Dedifferentiated amniotic fluid mesenchymal stem cell (primary cell): ENCODE measurements at regions not wholly inside any gene's neighbourhood (a gene's known extent, or its start where the extent isn't known, plus 50 kb on each side); places are given as distances from the start of the nearest gene placed in this dataset.

Experiments
- DNase-seq: peaks from one replicate; pipeline ENCODE4 v3.0.0-alpha.2; 2016; ENCODE audit errors: extremely low spot score

DNA sequence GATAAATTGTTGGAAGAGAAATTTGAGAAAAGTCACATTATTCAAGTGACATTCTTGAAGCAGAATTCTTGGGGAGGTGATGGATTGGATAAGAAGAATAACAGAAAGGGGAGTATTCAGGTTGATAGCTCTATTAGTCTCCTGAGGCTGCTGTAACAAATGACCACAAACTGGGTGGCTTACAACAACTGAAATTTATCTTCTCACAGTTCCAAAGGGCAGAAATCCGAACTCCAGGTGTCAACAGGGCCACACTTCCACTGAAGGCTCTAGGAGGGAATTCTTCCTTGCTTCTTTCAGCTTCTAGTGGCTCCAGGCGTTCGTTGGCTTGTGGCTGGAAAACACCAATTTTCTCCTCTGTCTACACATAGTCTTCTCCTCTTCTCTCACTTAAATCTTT lies 99.8 kb downstream of the TES start:
- no peak for DNase-seq

DNA sequence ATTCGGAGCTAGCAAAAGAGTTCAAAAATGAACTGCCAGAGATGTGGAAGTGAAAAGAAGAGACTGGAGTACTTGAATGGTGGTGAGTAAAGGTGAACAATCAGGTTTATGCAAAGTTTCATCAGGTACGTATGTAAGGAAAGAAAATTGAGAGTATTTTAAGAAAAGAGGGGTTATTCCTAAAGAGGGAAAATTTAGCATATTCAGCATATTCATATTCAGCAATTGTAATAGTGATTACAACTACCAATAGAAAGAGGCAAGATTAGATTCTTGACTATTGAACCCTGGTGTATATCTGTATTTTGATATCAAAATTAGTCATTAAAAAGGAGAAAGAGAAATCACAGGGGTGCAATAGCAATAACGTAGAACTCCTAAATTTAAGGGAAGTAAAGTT lies 100.9 kb downstream of the TES start:
- DNase-seq: no peak

DNA sequence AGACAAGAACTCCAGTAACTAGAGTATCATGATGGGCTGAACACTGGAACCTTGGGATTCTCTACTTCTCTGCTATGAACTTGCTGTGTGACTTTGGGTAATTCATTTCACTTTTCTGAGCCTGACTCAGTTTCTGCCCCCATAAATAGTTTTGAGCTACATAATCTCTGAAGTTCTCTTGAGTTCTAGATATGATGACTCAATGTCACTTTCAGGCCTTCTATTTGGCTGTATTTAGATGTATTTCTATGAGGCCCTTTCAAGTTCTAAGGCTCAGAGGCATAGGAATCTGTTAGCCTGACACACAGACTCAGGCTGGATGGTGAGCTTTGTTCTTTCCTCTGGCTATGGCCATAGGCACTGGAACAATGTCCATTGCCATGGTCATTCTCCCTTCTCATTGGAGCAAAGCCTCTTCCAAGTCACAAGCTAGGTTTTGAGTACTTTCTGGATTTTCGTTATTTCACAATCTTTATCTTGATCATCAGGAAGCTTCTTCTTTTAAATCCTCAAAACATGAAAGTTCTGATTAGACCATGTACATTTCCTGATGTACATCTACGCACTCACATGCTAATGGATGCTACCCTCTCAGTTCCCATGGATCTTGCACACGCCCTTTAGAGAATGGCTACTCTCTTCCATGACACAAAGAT lies 101.6 kb downstream of the TES start:
- no peak for DNase-seq

DNA sequence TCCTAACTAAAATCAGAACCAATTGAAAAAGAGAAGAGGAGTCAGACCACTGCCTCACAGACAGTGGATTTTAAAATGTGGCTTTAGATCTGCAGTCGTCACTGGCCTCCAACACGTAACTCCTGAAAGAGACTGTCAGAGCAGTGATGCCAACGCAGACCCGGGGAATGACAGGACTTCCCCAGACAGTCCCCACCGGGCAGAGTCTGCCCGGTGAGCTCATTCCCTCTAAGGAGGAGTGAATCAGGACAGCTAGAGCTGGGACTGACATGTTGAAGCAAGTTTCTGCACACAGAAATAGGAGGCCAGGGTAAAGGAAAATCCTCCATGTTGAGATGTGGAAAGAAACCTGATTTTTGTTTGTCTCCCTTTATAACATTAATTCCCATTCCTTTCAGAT lies 105.0 kb downstream of the TES start:
- DNase-seq: no peak

DNA sequence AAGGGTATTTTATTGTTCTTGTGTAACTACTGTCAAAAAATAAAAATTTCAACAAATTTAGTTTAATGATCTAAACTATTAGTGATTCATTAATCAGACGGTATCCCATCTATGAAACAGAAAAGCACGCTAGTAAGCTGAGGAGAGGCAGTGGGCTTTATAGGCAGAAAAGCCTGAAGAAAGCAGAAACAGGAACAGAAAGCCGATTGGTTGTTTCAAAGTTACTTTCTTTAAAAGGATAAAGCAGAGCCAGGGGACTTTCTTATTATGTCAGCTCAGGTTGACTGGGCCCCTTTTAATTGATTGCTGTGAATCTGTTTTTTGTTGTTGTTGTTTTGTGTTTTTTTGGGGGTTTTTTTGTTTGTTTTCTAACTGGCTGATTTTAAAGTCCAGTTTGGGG lies 105.5 kb downstream of the TES start:
- no peak for DNase-seq

DNA sequence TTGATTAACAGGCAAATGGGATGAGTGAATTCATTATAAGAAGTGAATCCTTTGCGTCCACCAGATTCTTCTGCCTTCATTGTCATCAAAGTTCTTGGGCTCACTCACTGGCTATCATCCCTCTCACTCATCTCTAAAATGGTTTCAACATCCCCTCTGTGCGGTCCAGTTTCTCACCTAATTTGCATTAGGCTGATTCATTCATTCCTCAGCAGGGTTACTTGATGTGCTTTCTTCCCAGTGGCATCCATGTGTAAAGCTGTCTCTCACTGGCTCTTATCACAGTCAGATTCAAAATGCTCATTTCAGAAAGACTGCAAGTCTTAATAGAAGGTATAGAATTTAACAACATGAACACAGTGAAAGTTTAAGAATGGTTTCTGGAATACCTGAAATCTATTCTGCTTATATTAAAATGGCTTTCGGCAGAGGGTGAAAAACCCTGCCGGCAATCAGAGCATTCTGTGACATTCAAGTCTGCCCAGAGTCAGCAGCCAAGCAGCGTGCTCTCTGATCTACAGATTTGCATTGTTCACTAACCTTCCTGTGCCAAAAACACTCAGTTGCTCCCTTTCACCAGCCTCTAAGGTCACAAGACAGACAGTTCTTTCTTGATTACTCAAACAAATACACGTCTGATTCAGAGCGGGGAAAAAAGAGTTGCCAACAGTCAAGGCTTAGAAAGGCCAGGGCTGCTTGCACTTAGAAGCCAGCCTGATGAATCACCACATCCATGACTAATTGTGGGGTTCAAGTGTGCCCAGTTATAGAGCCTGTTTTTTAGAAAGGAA lies 106.7 kb downstream of the TES start:
- DNase-seq: peak; percentile 97

DNA sequence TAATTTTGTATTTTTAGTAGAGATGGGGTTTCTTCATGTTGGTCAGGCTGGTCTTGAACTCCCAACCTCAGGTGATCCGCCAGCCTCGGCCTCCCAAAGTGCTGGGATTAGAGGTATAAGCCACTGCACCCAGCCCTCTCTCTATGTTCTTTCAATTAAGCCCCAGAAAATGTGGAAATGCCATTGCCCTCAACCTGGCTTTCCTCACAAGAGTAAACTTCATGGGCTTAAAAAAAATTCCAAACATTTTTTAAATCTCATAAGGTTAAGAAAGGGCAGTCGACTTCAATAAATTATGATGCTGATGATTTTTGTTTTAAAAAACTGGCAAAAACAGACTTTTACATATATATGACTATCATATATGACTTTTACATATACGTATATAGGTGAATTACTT lies 107.6 kb downstream of the TES start:
- DNase-seq: peak; percentile 35

DNA sequence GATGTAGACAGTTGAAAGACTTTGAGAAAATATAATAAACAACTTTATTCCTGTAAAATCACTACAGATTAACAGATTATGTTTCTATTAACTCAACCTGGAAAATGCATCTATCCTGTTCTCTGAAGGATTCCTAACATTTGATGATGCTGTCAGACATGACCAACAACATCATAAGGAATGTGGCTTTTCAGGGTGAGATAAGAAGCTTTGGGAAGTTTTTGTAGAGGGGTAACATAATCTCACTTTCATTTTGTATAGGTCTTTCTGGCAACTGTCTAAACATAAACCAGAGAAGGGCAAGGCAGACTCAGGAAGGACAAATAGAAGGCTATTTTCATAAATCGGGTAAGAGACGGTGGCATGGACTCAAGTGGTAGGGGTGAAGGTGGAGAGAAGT lies 112.2 kb downstream of the TES start:
- DNase-seq: no peak

DNA sequence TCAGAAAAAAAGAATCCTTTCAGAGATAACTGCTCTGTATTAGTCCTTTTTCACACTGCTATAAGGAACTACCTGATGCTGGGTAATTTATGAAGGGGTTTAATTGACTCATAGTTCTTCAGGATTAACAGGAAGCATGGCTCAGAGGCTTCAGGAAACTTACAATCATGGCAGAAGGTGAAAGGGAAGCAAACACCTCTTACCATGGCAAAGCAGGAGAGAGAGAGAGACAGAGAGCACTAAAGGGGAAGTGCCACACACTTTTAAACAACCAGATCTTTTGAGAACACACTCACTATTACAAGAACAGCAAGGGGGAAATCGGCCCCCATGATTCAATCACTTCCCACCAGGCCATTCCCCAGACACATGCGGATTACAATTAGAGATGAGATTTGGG lies 114.2 kb downstream of the TES start:
- no peak for DNase-seq

DNA sequence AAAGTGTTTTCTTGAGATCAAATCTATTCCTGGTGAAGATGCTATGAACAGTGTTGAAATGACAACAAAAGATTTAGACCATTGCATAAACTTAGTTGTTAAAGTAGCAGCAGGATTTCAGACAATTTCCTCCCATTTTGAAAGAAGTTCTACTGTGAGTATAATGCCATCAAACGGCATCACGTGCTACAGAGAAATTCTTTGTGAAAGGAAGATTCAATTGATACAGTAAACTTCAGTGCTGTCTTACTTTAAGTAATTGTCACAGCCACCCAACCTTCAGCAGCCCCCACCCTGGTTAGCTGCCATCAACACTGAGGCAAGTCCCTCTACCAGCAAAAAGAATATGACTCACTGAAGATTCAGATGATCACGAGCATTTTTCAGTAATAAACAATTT lies 115.2 kb downstream of the TES start:
- DNase-seq: no peak

DNA sequence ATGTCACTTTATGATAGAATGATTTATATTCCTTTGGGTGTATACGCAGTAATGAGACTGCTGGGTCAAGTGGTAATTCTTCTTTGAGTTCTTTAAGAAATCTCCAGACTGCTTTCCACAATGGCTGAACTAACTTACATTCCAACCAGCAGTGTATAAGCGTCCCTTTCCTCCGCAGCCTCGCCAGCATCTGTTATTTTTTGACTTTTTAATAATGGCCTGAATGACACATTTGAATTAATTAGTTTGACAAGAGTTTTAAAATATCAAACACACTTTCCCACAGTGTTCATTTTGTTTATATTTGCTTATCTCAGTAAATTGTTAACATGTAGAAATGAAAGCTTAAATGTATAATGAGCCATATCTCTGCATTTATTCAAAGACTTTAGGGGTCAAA lies 116.8 kb downstream of the TES start:
- DNase-seq: no peak

DNA sequence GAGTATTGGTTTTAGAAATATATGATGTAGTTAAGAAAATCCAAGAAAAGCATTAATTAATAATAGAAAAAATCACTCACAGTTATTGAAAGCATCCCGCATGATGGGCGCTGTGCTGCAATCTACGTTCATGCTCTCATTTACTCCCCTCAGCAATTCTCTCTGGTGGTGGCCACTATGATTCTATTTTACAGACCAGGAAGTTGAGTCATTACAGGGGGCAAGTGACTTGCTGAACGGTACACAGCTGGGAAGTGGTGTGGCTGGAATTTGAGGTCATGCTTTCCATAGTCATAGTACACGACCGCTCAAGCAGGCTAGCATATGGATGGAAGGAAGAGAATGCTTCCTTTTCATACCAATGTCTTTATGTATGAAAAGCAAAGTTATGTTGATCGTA lies 117.4 kb downstream of the TES start:
- DNase-seq: peak; percentile 47

DNA sequence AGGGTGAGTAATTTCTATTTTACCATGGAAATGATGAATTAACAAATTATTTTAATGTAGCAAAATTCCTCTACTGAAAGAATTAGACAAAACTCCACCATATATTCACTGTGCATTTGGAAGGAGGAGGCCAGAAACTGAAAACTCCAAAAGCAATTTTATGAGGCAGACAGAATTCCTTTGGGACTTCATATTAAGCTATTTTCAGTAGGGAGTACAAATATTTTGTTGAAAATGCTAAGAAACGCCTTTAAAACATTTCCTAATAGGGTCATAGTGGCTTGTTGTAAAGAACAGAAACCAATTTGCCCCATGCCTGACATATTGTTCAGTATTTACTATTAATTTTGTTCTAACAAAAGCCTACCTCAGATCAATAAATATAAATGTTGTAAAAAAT lies 117.8 kb downstream of the TES start:
- no peak for DNase-seq

DNA sequence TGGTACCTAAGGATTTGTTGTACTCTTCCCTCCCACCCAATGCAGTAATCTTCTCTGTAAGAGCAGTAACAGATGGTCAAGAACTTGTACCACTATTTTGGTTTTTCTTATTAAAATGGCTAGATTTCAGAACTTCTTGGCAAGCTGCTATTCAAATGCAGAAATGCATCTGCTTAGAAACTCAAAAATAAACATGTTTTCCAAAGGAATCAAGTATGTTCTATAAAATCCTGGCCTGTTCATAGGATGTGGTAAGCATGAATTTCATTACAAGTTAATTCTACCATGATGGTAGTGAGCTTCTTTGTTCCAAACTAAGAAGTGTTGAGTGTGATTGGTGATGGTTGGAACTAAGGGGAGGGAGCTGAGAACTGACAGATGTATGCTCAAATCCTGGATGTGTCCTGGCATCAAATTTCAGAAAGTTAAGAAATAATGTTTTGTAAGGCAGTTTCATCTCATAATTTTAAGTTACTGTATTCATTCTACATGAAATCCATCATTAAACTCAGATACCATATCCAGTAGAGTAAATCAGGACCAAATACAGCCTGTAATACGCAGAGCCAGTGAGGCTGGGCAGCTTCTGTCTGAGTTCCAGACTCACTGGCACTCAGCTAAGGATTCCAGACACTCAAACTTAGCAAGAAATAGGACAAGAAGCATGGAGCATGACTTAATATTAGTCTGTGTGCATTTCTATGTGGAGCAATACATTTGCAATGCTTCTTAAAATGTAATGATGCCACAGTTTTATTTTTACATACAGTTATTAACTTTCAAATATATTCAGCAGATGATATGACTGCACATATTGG lies 119.6 kb downstream of the TES start:
- DNase-seq: no peak

DNA sequence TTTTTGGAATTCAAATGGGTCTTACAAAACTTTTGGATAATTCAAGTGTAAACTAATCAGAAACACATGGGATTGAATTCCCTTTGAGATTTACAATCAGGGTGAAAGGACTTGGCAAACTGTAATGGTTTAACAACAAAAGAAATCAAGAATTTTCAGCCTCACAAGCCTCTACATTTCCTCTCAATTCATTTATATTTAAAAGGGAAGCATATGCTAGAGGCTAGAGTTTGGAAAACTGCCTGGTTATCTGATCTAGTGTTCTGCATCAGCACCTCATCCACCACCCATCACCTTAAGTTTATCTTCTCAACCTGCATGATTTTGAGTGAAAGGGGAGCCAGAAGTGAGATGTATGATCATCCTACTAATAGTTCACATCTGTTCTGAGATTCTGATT lies 120.7 kb downstream of the TES start:
- no peak for DNase-seq

DNA sequence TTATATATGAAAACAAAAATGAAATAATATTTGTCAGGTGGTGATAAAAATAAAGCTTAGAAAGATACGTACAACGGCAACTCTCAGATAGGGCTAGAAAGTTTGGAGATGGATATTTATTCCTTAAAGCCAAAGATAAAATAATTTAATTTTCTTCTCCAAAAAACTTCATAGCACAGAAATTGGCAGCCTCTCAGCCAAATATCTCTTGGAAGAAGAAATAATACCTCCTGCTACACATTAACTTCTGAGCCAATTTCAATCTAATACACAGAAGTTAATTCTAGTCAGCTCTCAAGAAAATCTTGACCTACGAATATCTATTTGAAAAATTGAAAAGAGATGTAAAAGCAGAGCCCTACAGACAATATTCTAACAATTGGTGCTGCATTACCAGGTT lies 122.4 kb downstream of the TES start:
- no peak for DNase-seq

DNA sequence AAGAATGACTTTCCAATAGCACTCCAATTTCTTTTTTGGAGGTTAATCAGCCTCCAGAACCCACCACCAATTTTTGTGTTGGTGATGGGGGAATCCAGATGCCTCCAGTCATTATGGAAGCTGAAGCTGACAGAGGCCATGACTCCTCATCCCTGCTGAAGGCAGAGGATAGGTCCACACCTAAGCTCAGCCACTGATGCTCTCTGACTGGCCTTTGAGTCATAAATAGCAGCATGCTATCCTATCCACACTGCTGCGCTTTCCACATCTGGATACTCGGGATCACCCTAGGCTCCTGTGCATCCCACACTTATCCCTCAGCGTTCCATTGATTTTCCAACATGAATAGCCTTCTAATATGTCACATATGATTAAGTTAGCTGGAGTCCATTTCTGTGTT lies 124.2 kb downstream of the TES start:
- no peak for DNase-seq

DNA sequence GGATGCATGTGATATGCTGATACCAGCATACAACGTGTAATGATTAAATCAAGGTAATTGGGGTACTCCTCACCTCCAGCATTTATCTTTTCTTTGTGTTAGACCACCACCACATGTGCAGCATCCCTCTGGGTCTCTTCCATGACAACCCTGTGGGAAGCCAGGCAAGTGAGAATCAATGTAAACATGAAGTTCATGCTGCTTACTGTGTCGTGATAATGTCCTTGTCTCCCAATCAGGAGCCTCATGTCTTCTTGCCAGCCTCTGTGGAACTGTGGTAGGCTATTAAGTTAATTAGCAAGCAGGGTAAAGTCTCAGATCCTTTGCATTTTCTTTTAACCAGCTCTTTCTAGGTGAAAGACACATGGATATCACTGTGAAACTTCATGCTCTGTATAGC lies 126.7 kb downstream of the TES start:
- no peak for DNase-seq

DNA sequence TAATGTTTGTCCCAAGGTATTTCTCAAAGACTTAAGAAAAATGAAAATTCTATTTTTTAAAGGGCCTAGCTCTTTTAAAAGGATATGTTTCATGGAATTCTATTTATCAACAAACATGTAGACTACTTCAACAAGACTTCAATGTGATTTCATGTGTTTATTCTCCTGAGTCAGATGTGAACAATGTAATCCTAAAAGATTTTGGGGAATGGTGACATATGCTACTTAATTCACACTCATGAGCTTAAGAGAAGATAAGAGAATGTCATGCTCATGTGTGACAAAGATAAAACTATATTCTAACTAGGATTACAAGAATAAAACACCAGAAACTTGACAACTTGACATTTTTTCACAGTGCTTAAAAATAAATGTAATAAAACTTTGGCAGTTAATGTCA lies 127.5 kb downstream of the TES start:
- no peak for DNase-seq

DNA sequence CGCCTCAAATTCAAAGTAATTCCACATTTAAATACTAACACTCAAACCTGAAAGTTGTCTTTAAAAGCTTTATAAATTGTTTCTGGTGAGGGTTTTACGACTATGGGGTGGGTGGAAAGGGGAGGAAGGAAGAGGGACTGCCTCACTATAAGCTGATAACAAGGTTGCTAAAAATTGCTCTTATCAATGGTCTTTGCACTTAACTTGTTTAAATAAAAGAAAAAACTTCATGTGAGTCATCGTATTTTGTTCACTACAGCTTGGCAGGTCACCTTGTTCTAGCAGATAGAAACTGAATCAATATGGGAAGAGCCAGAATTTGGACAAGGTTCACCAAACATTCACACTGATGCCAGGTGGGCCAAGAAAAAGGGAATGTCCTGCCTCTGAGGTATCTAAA lies 129.2 kb downstream of the TES start:
- DNase-seq: no peak

DNA sequence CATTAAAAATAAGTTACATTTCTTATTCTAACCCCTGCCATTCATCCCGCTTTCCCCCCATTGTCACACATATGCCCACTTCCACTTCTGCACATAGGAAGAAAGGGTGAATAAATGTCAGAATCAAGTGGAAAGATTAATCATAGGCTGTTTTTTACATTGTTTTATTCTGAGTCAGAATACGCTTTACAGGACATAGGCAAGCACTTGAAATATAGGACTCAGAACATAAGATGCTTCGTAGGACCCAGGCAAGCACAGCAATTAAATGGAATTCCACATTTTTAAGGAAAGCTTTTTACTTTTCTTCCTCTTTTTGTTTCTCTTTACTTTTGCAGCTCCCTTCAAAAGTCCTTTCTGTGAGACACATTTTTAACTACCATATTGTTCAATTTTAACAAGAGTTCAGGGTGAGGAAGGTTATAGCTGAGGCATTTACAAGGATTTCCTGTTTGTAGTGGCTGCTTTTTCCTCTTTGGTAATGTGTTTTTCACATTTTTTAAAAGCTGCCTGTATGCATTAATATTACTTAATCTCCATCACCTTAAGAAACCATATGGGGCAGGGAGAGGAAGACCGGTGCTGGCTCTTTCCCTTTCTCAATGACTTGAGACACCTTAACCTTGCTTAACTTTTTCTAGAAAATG lies 130.0 kb downstream of the TES start:
- DNase-seq: no peak
